ENCODE measurements at regions not wholly inside any gene's neighbourhood (a gene's known extent, or its start where the extent isn't known, plus 50 kb on each side); places are given as distances from the start of the nearest gene placed in this dataset.

DNA sequence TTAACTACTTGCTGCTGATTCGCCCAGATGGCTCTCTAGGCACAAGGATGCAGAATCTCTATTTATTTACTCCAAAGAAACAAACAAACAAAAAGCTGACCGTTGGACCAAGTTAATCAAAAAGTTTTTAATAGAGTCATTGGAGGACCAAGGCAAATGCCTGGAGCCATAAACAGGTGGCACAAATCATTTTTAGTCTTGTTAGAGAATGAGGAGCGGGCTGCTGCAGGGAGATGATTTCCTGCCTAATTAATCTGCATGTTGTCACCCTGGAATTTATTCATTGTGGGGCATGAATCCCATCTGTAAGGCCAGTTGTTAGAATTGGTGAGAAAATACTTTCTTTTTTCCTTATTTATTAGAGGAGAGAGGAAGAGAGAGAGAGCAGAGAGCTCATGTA lies 147.4 kb upstream of the GATB start:
- Mint-ChIP-seq H3K36me3 (ENCODE audit: low read depth) (peaks cover 1% of the 10 kb centered on the region), H3K9me3 (peaks cover 10% of the 10 kb centered on the region), H3K4me3 (no peak overlapping the region), H3K4me1 (peaks cover 33% of the 10 kb centered on the region), H3K27me3 (ENCODE audit: low read depth, poor library complexity) (peaks cover 12% of the 10 kb centered on the region), H3K27ac (no peak overlapping the region)
- no peak for DNase-seq
- no peak for TF ChIP-seq CTCF (IDR thresholded peaks at IDR 0.05)

DNA sequence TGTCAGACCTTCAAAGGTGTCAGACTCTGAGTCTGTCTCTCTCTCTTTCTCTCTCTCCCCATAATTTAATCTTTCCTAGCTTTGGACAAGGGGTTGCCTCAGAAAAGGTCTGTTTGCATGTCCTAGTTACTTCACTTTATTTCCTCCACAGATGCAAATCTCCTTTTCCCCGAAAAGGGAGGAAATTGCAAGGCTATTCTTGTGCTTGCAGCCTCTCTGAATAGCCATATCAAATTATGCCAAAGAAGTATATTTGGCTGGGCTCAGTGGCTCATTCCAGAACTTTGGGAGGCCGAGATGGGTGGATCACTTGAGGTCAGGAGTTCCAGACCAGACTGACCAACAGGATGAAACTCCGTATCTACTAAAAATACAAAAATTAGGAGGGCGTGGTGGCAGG lies 145.6 kb upstream of the GATB start:
- Mint-ChIP-seq H3K36me3 (ENCODE audit: low read depth) (peaks cover 8% of the 10 kb centered on the region), H3K4me1 (peaks cover 23% of the 10 kb centered on the region), H3K9me3 (peaks cover 28% of the 10 kb centered on the region), H3K27me3 (ENCODE audit: low read depth, poor library complexity) (peaks cover 12% of the 10 kb centered on the region), H3K4me3 (no peak overlapping the region), H3K27ac (no peak overlapping the region)
- TF ChIP-seq CTCF (IDR thresholded peaks at IDR 0.05), result no peak
- no peak for DNase-seq

- Mint-ChIP-seq H3K27me3 (ENCODE audit: low read depth, poor library complexity) (peaks cover 12% of the 10 kb centered on the region), H3K4me3 (no peak overlapping the region), H3K9me3 (peaks cover 37% of the 10 kb centered on the region), H3K36me3 (ENCODE audit: low read depth) (peaks cover 8% of the 10 kb centered on the region), H3K4me1 (peaks cover 16% of the 10 kb centered on the region), H3K27ac (no peak overlapping the region)
- no peak for DNase-seq
- no peak for TF ChIP-seq CTCF (IDR thresholded peaks at IDR 0.05)
Measured at GRCh38 chr4:151905197-151905596, 144.4 kb upstream of the GATB start.

DNA sequence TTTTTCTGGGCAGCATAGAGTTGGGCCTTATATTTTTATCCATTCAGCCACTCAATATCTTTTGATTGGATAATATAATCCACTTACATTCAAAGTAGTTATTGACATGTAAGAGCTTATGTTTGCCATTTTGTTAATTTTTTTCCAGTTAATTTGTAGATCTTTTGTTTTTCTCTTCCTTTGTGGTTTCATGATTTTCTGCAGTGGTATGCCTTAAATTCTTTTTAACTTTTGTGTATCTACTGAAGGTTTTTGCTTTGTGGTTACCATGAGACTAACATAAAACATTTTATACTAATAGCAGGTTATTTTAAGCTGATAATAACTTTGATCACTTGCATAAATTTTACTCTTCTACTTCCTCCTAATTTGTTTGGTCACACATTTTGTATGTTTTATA lies 140.8 kb upstream of the GATB start:
- no peak for DNase-seq

GRCh38 chr4:151896880-151897279 lies 136.1 kb upstream of the GATB start:
- H3K27me3 Mint-ChIP-seq (ENCODE audit: low read depth, poor library complexity), result peaks cover 10% of the 10 kb centered on the region
- DNase-seq, result no peak
- TF ChIP-seq CTCF (IDR thresholded peaks at IDR 0.05), result no peak
- H3K27ac Mint-ChIP-seq, result no peak overlapping the region
- peaks cover 14% of the 10 kb centered on the region for H3K4me1 Mint-ChIP-seq
- peaks cover 16% of the 10 kb centered on the region for H3K9me3 Mint-ChIP-seq
- H3K36me3 Mint-ChIP-seq (ENCODE audit: low read depth), result no peaks in the 10 kb centered on the region
- H3K4me3 Mint-ChIP-seq, result no peak overlapping the region

More for the DNA sequence above, 140.8 kb upstream of the GATB start:
- Mint-ChIP-seq H3K9me3 (peaks cover 39% of the 10 kb centered on the region), H3K27me3 (ENCODE audit: low read depth, poor library complexity) (peaks cover 9% of the 10 kb centered on the region), H3K4me1 (no peaks in the 10 kb centered on the region), H3K27ac (no peak overlapping the region), H3K4me3 (no peak overlapping the region), H3K36me3 (ENCODE audit: low read depth) (peaks cover 8% of the 10 kb centered on the region)
- TF ChIP-seq CTCF (IDR thresholded peaks at IDR 0.05), result no peak

GRCh38 chr4:151895671-151896070 lies 134.9 kb upstream of the GATB start:
- TF ChIP-seq CTCF (IDR thresholded peaks at IDR 0.05), result no peak
- no peak overlapping the region for H3K27ac Mint-ChIP-seq
- H3K4me1 Mint-ChIP-seq, result peaks cover 19% of the 10 kb centered on the region
- no peaks in the 10 kb centered on the region for H3K36me3 Mint-ChIP-seq (ENCODE audit: low read depth)
- H3K4me3 Mint-ChIP-seq, result no peak overlapping the region
- H3K27me3 Mint-ChIP-seq (ENCODE audit: low read depth, poor library complexity), result peaks cover 10% of the 10 kb centered on the region
- peaks cover 4% of the 10 kb centered on the region for H3K9me3 Mint-ChIP-seq
- no peak for DNase-seq

Data from nephron progenitor cell (in vitro differentiated cells).